A673 (cell line): ENCODE measurements at regions not wholly inside any gene's neighbourhood (a gene's known extent, or its start where the extent isn't known, plus 50 kb on each side); places are given as distances from the start of the nearest gene placed in this dataset.

ENCODE experiments used
- BruUV-seq: library from RNA; stranded (reverse); fragments of 400-500 nt; replicated peaks from 2 replicates; lab custom pipeline; 2021; lab: Mats Ljungman, UMichigan
- CTCF ChIA-PET: fragments of 300-600 bp; sonication (Branson Sonifier 250); formaldehyde crosslinking; loops from one replicate; lab custom pipeline; 2022; ENCODE audit warnings: antibody characterized with exemption; lab: Charles Lee
- POLR2A ChIA-PET: fragments of 300-600 bp; sonication (Branson Sonifier 250); formaldehyde crosslinking; loops from one replicate; lab custom pipeline; 2022; ENCODE audit warnings: antibody characterized with exemption; ENCODE audit not compliant: low non-redundant PET; lab: Charles Lee
- DNase-seq: peaks from one replicate; pipeline ENCODE4 v3.0.0-alpha.2; 2015; ENCODE audit warnings: low spot score
- H3K27ac ChIP-seq: fragments of 200-600 bp; sonication (generic); 2 replicates; pipeline ENCODE4 v1.5.1; 2016; ENCODE audit warnings: mixed run types, low read depth, mild to moderate bottlenecking, mixed read lengths, antibody characterized with exemption, low read length; ENCODE audit not compliant: poor library complexity, severe bottlenecking
- H3K27me3 ChIP-seq: fragments of 200-600 bp; sonication (generic); replicated peaks from 2 replicates; pipeline ENCODE4 v1.6.1; 2017; ENCODE audit warnings: mixed run types, low read depth, mild to moderate bottlenecking, mixed read lengths, antibody characterized with exemption, low read length; ENCODE audit not compliant: insufficient read depth, poor library complexity
- H3K36me3 ChIP-seq: fragments of 200-600 bp; sonication (generic); 2 replicates; pipeline ENCODE4 v1.6.1; 2016; ENCODE audit warnings: mixed run types, mild to moderate bottlenecking, mixed read lengths, antibody characterized with exemption, low read length; ENCODE audit not compliant: insufficient read depth, poor library complexity, severe bottlenecking
- H3K4me1 ChIP-seq: fragments of 200-600 bp; sonication (generic); 2 replicates; pipeline ENCODE4 v1.6.1; 2017; ENCODE audit warnings: mixed run types, mild to moderate bottlenecking, mixed read lengths, antibody characterized with exemption, low read length; ENCODE audit not compliant: insufficient read depth, poor library complexity, severe bottlenecking
- H3K4me3 ChIP-seq: fragments of 200-600 bp; sonication (generic); 2 replicates; pipeline ENCODE4 v1.5.1; 2016; ENCODE audit warnings: low read depth, mixed run types, mild to moderate bottlenecking, mixed read lengths, low read length; ENCODE audit not compliant: poor library complexity, severe bottlenecking
- H3K9me3 ChIP-seq: fragments of 200-600 bp; sonication (generic); 2 replicates; pipeline ENCODE4 v1.6.1; 2016; ENCODE audit warnings: mixed run types, low read depth, mild to moderate bottlenecking, mixed read lengths, antibody characterized with exemption, low read length; ENCODE audit not compliant: poor library complexity, severe bottlenecking
- EZH2 ChIP-seq: fragments of 200-600 bp; sonication (generic); IDR thresholded peaks from 2 replicates; pipeline ENCODE4 v1.6.1; 2017; ENCODE audit warnings: borderline replicate concordance, low read depth, mild to moderate bottlenecking, mixed read lengths, antibody characterized with exemption, low read length; ENCODE audit not compliant: poor library complexity, severe bottlenecking
- intact Hi-C: fragments of 100-400 bp; cut with micrococcal nuclease; formaldehyde crosslinking; loops from one replicate; pipeline ENCODE4 v1.10.0; 2022; ENCODE audit not compliant: unreplicated experiment
- TF ChIP-seq, protein P1 (sequence below): fragments of 300-800, 200-600 bp; sonication (generic); conservative IDR thresholded peaks from 2 replicates; pipeline ENCODE4 v1.5.1; 2017; ENCODE audit warnings: low read depth, mild to moderate bottlenecking, antibody characterized with exemption, low read length, moderate library complexity, mixed read lengths

DNA sequence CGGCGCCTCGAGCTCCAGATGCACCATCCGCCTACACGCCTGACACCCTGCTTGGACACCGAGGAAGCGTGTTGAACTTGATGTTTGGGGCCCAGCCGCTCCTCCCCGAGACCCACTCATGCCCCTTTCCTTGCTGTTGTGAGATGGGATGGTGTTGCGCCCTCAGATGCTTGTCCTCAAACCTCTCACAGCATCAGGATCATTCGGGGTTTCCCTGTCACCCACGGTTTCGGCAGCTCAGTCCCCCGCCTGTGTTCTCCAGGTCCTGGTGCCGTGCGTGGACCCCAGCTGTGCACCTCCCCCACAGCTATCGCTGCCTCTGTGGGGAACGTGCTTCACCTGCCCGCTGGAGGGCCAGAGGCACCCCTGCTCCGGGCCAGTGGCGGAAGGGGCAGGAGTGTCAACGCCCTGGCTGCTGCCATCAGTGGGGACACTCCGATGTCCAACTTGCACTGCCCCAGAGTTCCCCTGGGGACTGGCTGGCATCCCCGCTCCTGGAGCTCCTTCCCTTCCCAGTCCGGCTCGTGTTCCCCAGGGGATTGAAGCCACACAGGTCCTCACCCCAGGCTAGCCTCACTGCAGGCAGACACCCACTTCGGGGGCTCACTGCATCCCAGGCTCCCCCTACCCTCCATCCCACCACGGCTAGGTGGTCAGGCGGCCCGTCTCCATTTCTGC, 82.3 kb upstream of the ADRA2C start:
- Histone ChIP-seq H3K27me3 (no peaks in the 10 kb centered on the region), H3K27ac (no peak overlapping the region), H3K9me3 (no peaks in the 10 kb centered on the region), H3K4me3 (no peak overlapping the region), H3K36me3 (no peaks in the 10 kb centered on the region), H3K4me1 (no peaks in the 10 kb centered on the region)
- intact Hi-C loops, result no loop called here
- DNase-seq, result no peak
- TF ChIP-seq EZH2, result no peak
- TF ChIP-seq, protein P1, sequence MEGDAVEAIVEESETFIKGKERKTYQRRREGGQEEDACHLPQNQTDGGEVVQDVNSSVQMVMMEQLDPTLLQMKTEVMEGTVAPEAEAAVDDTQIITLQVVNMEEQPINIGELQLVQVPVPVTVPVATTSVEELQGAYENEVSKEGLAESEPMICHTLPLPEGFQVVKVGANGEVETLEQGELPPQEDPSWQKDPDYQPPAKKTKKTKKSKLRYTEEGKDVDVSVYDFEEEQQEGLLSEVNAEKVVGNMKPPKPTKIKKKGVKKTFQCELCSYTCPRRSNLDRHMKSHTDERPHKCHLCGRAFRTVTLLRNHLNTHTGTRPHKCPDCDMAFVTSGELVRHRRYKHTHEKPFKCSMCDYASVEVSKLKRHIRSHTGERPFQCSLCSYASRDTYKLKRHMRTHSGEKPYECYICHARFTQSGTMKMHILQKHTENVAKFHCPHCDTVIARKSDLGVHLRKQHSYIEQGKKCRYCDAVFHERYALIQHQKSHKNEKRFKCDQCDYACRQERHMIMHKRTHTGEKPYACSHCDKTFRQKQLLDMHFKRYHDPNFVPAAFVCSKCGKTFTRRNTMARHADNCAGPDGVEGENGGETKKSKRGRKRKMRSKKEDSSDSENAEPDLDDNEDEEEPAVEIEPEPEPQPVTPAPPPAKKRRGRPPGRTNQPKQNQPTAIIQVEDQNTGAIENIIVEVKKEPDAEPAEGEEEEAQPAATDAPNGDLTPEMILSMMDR, result no peak
- BruUV-seq, result no TSS peak
- POLR2A ChIA-PET, result no interaction called here
- CTCF ChIA-PET, result no interaction called here

DNA sequence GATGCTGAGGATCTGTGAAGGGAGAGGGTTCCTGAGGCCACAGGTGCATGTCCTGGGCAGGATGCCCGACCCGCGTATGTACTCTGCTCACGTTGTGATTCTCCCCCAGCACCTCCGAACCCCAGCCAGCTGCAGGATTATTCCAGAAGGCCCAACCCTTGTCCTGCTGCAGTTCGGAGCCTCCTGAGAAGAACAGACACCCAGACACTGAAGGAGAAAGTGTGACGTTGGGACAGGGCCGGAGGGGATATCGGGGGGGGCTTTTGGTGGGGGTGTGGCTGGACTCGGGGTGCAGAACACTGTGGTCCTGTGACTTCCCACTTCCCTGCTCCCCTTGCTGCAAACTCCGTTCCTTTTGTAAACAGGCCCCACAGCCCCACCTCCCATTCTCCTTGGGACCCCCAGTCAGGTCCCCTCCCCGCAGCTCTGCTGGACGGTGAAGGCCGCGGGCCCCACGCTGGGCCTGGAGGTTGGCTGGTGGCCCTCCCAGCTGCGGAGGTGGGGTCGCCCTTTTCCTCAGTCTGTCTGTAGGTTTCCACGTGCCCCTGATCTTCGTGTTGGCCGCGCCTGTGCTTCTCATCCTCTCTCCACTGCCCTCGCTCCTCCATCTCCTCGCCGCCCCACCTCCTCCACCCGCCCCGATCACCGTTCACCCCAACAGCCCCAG, 83.0 kb upstream of the ADRA2C start:
- Histone ChIP-seq H3K4me1 (no peaks in the 10 kb centered on the region), H3K27ac (no peak overlapping the region), H3K27me3 (no peaks in the 10 kb centered on the region), H3K9me3 (no peaks in the 10 kb centered on the region), H3K4me3 (no peak overlapping the region), H3K36me3 (no peaks in the 10 kb centered on the region)
- no peak for DNase-seq
- TF ChIP-seq EZH2, result no peak
- TF ChIP-seq, protein P1, result no peak
- ChIA-PET CTCF (no interaction called here), POLR2A (no interaction called here)
- intact Hi-C loops, result no loop called here
- no TSS peak for BruUV-seq

DNA sequence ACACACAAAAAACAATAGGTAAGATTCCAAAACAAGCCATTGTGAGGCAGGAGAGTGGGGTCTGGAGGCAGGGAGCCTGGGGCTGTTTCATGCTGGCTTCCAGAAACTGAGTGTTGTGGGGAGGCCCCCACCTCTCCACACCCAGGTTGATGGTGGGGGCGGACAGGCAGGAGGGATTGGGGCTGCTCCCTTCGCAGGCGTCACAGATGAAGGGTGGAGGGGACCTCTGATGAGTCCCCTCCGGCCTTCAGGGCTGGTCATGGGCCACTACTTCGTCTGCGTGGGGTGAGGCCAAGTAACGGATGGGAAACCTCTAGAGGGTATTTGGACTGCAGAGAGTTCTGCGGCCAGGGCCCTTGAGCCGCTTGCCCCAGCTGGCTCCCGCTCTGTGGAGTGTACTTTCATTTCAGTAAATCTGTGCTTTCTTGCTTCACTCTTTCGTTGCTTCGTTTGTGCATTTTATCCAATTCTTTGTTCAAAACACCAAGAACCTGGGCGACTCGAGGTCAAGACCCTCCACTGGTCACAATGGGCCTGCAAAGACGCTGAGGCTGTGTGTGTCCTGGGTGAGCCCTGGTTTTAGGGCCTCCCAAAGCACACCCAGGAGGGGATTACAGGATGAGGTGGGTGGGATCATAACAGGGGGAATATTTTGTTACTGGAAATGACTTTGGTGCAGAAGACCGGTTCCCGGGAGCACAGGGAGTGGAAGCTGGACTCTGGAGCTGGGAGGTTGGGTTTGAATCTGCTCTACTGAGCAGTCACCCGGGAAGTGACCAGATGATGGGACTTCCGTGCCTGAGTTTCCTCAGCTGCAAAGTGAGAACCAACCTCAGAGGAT, 83.7 kb upstream of the ADRA2C start:
- Histone ChIP-seq H3K36me3 (no peaks in the 10 kb centered on the region), H3K27ac (no peak overlapping the region), H3K27me3 (no peaks in the 10 kb centered on the region), H3K9me3 (no peaks in the 10 kb centered on the region), H3K4me3 (no peak overlapping the region), H3K4me1 (no peaks in the 10 kb centered on the region)
- no peak for DNase-seq
- ChIA-PET POLR2A (no interaction called here), CTCF (no interaction called here)
- TF ChIP-seq, protein P1, result no peak
- no peak for TF ChIP-seq EZH2
- intact Hi-C loops, result no loop called here
- no TSS peak for BruUV-seq
